ENCODE measurements at regions not wholly inside any gene's neighbourhood (a gene's known extent, or its start where the extent isn't known, plus 50 kb on each side); places are given as distances from the start of the nearest gene placed in this dataset.
"Not testable (repeated sequence)": the region's sequence is repeated elsewhere in the genome, so short reads cannot be mapped to it uniquely, and the experiment has no call there.

DNA sequence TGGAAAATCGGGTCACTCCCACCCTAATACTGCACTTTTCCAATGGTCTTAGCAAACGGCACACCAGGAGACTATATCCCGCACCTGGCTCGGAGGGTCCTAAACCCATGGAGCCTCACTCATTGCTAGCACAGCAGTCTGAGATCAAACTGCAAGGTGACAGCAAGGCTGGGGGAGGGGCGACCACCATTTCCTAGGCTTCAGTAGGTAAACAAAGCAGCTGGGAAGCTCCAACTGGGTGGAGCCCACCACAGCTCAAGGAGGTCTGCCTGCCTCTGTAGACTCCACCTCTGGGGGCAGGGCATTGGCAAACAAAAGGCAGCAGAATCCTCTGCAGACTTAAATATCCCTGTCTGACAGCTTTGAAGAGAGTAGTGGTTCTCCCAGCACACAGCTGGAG lies 109.0 kb upstream of the DEFB108B start:
- DNase-seq = not testable (repeated sequence)

DNA sequence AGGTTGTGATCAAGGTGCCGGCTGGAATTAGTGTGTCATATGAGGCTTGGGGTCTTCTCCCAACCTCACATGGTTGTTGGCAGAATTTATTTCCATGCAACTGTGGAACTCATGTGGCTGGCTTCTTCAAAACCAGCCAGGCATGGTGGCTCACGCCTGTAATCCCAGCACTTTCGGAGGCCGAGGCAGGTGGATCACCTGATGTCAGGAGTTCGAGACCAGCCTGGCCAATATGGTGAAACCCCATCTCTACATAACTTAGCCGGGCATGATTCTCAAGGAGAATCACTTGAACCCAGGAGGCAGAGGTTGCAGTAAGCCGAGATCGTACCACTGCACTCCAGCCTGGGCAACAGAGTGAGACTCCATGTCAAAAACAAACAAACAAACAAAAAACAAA lies 102.3 kb upstream of the DEFB108B start:
- not testable (repeated sequence) for DNase-seq

DNA sequence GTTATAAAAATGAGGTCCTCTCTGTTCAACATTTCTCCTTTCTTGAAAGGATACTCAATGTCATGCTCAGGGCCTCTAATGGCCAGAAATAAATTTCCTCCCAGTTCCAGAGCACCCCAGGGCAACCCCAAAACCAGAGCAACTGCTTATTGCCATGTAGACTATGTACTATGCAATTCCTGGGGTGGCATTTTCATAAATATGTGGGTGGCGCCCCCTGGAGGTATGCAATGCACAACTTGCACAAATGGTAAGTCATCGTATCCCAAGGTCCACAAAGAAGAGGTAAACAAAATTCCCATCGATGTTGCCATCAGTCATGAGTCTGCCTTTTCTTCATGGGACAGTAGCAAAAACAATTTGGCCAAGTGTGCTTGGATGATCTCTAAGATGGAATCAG lies 98.6 kb upstream of the DEFB108B start:
- DNase-seq = peak; percentile 25

DNA sequence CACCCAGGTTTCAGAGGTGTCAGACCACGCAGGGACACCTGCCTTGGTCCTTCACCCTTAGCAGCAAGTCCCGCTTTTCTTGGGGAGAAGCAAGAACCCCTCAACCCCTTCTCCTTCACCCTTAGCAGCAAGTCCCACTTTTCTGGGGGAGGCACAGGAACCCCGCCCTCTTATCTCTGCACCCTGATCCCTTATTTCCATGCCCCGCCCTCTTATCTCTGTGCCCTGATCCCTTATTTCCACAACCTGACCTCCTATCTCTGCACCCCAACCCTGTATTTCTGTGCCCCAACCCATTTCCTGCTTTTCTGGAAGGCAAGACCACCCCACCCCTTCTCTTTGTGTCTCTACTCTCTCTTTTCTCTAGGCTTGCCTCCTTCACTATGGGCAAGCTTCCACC lies 94.7 kb upstream of the DEFB108B start:
- DNase-seq = not testable (repeated sequence)

DNA sequence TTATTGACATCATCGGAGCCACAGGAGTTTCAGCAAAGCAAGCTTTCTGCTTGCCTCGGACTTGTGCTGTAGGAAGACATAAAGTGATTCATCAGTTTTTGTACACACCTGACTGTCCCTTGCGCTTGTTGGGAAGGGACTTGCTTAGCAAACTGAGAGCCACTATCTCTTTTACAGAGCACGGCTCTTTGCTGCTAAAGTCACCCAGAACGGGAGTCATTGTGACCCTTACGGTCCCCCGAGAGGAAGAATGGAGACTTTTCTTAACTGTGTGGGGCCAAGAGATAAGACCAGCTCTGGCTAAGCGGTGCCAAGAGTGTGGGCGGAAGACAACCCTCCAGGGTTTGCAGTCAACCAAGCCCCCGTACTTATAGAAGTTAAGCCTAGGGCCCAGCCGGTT lies 89.6 kb upstream of the DEFB108B start:
- not testable (repeated sequence) for DNase-seq

DNA sequence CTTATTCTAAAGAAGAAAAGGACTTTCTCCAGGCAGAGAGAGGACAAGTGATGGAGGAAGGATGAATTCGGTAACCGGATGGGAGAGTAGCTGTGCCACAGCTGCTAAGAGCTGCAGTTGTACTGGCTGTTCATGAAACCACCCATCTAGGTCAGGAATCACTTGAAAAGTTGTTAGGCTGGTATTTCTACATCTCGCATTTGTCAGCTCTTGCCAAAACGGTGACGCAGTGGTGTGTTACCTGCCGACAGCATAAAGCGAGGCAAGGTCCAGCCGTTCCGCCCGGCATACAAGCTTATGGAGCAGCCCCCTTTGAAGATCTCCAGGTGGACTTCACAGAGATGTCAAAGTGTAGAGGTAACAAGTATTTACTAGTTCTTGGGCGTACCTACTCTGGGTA lies 87.3 kb upstream of the DEFB108B start:
- DNase-seq = not testable (repeated sequence)

DNA sequence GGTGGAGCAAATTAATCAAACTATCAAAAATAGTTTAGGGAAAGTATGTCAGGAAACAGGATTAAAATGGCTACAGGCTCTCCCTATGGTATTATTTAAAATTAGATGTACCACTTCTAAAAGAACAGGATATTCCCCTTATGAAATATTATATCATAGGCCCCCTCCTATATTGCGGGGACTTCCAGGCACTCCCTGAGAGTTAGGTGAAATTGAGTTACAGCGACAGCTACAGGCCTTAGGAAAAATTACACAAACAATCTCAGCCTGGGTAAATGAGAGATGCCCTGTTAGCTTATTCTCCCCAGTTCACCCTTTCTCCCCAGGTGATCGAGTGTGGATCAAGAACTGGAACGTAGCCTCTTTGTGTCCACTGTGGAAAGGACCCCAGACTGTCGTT lies 86.7 kb upstream of the DEFB108B start:
- DNase-seq = not testable (repeated sequence)

DNA sequence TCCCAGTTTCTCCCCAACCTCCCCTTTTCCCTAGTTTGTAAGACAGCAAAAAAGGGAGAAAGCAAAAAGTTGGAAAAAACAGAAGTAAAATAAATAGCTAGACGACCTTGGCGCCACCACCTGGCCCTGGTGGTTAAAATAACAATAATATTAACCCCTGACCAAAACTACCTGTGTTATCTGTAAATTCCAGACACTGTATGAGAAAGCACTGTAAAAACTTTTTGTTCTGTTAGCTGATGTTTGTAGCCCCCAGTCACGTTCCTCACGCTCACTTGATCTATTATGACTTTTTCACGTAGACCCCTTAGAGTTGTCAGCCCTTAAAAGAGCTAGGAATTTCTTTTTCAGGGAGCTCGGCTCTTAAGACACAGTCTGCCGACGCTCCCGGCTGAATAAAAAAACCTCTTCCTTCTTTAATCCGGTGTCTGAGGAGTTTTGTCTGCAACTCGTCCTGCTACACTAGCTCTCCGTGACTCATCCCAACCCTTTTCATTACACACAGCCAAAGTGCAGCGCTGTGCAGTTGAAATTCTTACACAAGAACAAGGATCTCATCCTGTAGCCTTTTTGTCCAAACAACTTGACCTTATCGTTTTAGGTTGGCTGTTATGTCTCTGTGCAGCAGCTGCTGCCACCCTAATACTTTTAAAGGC lies 83.9 kb upstream of the DEFB108B start:
- not testable (repeated sequence) for DNase-seq

DNA sequence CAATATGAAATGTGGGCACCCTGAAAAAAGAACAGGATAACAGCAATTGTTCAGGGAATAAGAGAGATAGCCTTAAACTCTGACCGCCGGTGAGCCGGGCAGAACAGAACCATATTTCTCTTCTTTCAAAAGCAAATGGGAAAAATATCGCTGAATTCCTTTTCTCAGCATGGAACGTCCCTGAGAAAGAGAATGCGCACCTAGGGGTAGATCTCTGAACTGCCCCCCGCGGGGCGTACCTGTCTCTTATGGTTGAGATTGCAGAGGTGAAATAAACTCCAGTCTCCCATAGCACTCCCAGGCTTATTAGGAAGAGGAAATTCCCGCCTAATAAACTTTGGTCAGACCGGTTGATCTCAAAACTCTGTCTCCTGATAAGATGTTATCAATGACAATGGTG lies 82.1 kb upstream of the DEFB108B start:
- DNase-seq = not testable (repeated sequence)

DNA sequence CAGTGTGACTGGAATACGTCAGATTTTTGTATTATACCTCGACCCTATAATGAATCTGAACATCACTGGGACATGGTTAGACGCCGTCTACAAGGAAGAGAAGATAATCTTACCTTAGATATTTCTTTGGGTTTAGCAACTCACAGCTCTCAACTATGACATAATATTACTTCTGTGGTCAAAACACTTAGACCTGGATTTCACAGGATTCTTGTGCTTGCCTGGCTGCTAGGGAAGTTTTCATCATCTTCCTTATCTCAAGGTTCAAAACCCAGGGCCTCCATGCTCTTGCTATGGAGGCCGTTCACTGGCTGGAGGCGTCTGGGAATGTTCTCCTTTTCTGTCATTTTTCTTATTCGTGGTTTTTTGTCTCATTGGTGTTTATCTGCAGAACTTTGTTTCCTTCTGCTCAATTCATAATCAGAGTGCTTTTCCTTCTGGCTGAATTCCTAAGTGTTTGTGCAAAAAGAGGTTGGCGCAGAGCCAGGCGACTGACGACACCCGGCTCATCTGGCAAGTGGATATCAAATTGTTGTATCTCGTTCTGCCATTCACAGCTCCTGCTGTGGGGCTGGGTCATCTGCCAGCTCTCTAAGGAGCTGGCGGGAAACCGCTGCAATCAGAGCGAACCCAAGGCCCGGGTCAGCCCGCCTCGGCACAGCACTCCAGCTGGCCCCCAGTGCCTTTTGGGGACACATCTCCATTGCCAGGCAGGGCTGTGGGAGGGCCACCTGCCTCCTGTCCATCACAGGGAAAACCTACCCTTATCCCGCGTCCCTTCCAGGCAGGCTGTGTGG lies 68.1 kb upstream of the DEFB108B start:
- not testable (repeated sequence) for DNase-seq

DNA sequence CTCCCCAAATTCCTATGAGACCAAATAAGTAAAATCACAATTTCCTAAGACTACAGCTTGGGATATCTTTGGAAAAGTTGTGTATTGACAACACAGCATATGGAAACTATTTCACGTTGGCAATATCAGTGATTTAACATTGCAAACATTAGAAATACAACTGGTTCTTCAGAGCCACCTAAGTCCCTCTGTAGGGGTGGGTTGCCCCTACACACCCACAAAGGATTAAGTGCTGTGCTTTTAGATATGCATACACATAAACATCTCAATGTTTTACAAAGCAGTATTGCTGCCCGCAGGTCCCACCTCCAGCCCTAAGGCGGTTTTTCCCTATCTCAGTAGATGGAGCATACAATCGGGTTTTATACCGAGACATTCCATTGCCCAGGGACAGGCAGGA lies 66.0 kb upstream of the DEFB108B start:
- not testable (repeated sequence) for DNase-seq

DNA sequence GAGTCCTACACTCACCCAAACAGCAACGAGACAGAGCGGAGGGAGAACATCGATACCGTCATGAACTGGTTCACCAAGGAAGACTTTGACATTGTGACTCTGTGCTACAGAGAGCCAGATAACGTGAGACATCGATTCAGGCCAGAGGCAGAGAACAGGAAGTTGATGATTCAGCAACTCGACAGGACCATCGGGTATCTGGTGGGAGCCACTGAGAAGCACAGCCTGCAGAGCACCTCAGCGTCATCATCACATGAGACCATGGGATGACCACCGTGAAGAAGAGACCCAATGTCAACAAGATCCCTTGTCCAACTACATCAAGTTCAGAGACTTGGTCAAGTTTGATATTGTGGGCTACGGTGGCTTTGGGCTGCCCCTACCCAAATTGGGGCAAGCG lies 60.8 kb upstream of the DEFB108B start:
- DNase-seq = not testable (repeated sequence)

DNA sequence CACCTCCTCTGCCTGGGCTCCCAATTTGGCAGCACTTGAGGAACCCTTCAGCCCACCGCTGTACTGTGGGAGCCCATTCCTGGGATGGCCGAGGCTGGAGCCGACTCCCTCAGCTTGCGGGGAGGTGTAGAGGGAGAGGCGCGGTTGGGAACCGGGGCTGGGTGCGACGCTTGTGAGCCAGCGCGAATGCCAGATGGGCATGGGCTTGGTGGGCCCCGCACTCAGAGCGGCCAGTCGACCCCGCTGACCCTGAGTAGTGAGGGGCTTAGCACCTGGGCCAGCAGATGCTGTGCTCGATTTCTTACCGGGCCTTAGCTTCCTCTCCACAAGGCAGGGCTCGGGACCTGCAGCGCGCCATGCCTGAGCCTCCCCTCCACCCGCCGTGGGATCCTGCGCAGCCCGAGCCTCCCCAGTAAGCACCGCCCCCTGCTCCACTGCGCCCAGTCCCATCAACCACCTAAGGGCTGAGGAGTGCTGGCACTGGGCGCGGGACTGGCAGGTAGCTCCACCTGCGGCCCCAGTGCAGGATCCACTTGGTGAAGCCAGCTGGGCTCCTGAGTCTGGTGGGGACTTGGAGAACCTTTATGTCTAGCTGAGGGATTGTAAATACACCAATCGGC lies 58.3 kb upstream of the DEFB108B start:
- DNase-seq = no peak

DNA sequence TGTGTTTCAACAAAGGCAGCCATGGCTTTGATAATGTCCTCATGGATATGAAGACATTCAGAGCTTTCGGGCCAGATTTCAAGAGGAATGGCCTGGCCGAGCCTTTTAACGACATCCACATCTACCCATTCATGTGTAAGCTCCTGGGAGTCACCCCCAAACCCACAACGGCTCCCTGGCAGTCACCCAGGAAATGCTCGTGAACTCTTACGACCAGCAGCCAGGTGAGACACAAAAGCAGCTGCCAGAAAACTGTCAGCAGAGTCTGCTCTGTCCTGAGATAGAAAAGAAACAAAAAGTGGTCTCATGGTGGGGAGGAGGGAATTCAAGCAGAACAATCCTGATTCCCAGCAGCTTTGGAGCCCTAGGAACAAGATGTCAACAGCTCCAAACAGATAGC lies 52.9 kb upstream of the DEFB108B start:
- DNase-seq = not testable (repeated sequence)

DNA sequence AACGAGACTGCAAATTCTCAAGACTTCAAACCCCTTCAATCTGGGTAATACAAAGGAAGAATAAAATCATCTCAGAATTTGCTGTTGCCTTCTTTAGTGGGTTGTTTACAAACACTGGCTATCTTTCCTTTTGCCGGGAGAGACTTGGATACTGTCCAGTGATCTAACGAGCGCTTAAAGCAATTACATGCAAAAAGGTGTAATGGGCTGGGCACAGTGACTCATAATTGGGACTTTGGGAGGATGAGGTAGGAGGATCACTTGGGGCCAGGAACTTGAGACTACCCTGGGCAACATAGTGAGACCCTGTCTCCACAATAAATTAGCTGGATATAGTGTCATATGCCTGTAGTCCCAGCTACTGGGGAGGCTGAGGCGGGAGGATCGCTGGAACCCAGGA lies 52.2 kb upstream of the DEFB108B start:
- DNase-seq = not testable (repeated sequence)

DNA sequence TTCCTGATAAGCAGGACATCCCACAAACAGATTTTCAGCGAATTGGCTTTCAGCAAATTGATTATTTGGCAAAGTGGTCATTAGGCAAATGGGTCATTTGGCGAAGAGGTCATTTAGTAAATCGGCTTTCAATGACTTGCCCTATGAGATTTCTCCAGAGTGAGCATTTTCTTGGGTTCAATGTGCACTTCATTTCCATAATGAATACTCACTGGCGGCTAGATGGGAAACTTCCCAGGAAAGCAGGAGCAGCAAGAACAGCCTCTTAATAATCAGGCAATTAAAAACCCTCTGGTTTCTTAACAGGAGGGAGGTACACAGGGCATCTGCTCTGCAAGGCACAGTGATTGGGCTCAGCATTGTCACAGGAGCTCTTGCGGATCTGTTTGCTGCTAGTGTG lies 51.5 kb upstream of the DEFB108B start:
- not testable (repeated sequence) for DNase-seq

DNA sequence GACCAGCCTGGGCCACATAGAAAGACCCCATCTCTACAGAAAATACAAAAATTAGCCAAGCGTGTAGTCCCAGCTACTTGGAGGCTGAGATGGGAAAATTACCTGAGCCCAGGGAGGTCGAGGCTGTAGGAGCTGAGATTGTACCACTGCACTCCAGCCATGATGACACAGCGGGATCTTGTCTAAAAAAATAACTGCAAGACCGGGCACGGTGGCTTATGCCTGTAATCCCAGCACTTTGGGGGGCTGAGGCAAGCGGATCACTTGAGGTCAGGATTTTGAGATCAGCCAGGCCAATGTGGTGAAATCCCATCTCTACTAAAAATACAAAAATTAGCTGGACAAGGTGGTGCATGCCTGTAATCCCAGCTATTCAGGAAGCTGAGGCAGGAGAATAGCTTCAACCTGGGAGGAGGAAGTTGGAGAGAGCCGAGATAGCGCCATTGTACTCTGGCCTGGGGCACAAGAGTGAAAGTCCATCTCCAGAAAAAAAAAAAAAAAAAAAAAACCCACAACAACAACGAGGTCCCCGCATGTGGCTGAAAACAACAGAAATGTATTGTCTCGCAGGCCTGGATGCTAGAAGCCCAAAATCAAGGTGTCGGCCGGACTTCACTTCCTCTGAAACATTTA lies 50.7 kb upstream of the DEFB108B start:
- not testable (repeated sequence) for DNase-seq

DNA sequence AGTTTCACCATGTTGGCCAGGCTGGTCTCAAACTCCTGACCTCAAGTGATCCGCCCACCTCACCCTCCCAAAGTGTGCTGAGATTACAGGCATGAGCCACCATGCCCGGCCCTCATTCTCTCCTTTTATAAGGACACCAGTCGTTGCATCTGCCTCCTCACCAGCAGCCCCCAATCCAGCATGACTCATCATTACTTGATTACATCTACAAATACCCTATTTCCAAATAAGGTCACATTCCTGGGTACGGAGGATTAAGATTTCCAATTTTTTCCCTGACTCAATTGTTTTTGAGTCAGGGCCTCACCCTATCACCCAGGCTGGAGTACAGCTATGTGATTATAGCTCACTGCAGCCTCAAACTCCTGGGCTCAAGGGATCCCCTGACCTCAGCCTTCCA lies 49.8 kb upstream of the DEFB108B start:
- not testable (repeated sequence) for DNase-seq

All from activated CD4-positive, alpha-beta T cell treated with anti-CD3 and anti-CD28 coated beads, Interleukin-2, amount 50 U/mL, for 16 hours (primary cell).